Endothelial cell of umbilical vein (primary cell): ENCODE measurements at regions not wholly inside any gene's neighbourhood (a gene's known extent, or its start where the extent isn't known, plus 50 kb on each side); places are given as distances from the start of the nearest gene placed in this dataset.
"Not testable (repeated sequence)": the region's sequence is repeated elsewhere in the genome, so short reads cannot be mapped to it uniquely, and the experiment has no call there.

ENCODE experiments used
- BruUV-seq: library from RNA; stranded (reverse); fragments of 400-500 nt; replicated peaks from 2 replicates; lab custom pipeline; 2021; lab: Mats Ljungman, UMichigan
- CTCF ChIA-PET: fragments of 300-600, 350-600 bp; sonication (Branson Sonifier 250); formaldehyde crosslinking; loops from one replicate; lab custom pipeline; 2021; ENCODE audit warnings: antibody characterized with exemption, inconsistent platforms; lab: Charles Lee
- POLR2A ChIA-PET: fragments of 300-600, 350-600 bp; sonication (Branson Sonifier 250); formaldehyde crosslinking; loops from one replicate; lab custom pipeline; 2021; ENCODE audit warnings: antibody characterized with exemption, inconsistent platforms; lab: Charles Lee
- DNase-seq: peaks from one replicate; pipeline ENCODE4 v3.0.0-alpha.2; 2011; ENCODE audit warnings: low read depth, low spot score
- FAIRE-seq: peaks from 2 replicates; lab custom pipeline; 2011; peaks lifted over from hg19 to GRCh38; lab: Jason Lieb, UNC
- H2AFZ ChIP-seq: 2 replicates; pipeline ENCODE4 v1.6.0; 2012; ENCODE audit warnings: low read depth, low read length, control low read depth, inconsistent platforms
- H3K27ac ChIP-seq: 2 replicates; pipeline ENCODE4 v1.5.1; 2011; ENCODE audit warnings: low read depth, mild to moderate bottlenecking, control low read depth, low read length, moderate library complexity; ENCODE audit not compliant: insufficient read depth
- H3K27me3 ChIP-seq, 2 experiments: 2 replicates each; pipeline versions ENCODE4 v1.6.0 to v1.6.1; 2011; ENCODE audit warnings: low read length in 2 of 2, mixed read lengths in 1 of 2; ENCODE audit not compliant: control insufficient read depth in 2 of 2, insufficient read depth in 2 of 2
- H3K36me3 ChIP-seq, 2 experiments: 2 replicates in 1 of 2; 3 replicates in 1 of 2; pipeline ENCODE4 v1.5.1; 2011; ENCODE audit warnings: low read length in 2 of 2, mild to moderate bottlenecking in 1 of 2, moderate library complexity in 1 of 2; ENCODE audit not compliant: control insufficient read depth in 2 of 2, insufficient read depth in 2 of 2; ENCODE audit errors: extremely low read depth in 1 of 2
- H3K4me1 ChIP-seq: 3 replicates; pipeline ENCODE4 v1.5.1; 2011; ENCODE audit warnings: mild to moderate bottlenecking, low read length; ENCODE audit not compliant: control insufficient read depth, insufficient read depth; ENCODE audit errors: extremely low read depth
- H3K4me2 ChIP-seq: 2 replicates; pipeline ENCODE4 v1.6.1; 2011; ENCODE audit warnings: low read length, control low read depth, mixed read lengths; ENCODE audit not compliant: insufficient read depth
- H3K4me3 ChIP-seq, 3 experiments: fragments of 200-600 bp in 1 of 3; sonication (generic), shearing (Covaris generic) in 1 of 3; replicated peaks in 1 of 3; 2 replicates each; pipeline ENCODE4 v1.5.1; 2011 to 2016; ENCODE audit warnings: control low read depth in 3 of 3, low read length in 3 of 3, mild to moderate bottlenecking in 2 of 3, inconsistent platforms in 1 of 3, low read depth in 1 of 3, moderate library complexity in 1 of 3; ENCODE audit not compliant: insufficient read depth in 1 of 3
- H3K79me2 ChIP-seq: 2 replicates; pipeline ENCODE4 v1.6.0; 2012; ENCODE audit warnings: low read length, inconsistent platforms; ENCODE audit not compliant: control insufficient read depth, insufficient read depth
- H3K9ac ChIP-seq: replicated peaks from 2 replicates; pipeline ENCODE3; 2011; ENCODE audit warnings: low read length, control low read depth; ENCODE audit not compliant: insufficient read depth; ENCODE audit errors: extremely low read depth
- H3K9me1 ChIP-seq: replicated peaks from 3 replicates; pipeline ENCODE4 v1.6.0; 2011; ENCODE audit warnings: mild to moderate bottlenecking, low read length; ENCODE audit not compliant: control insufficient read depth, insufficient read depth; ENCODE audit errors: extremely low read depth
- H3K9me3 ChIP-seq: replicated peaks from 2 replicates; pipeline ENCODE4 v1.5.1; 2012; ENCODE audit warnings: low read length, inconsistent platforms; ENCODE audit not compliant: control insufficient read depth, insufficient read depth
- H4K20me1 ChIP-seq: replicated peaks from 2 replicates; pipeline ENCODE3; 2011; ENCODE audit warnings: mild to moderate bottlenecking, low read length; ENCODE audit not compliant: control insufficient read depth, insufficient read depth; ENCODE audit errors: extremely low read depth
- dilution Hi-C: fragments of 300-500 bp; cut with MboI; formaldehyde crosslinking; loops from one replicate; pipeline ENCODE4 v1.15.0; 2019; ENCODE audit warnings: low sequenced_read_pairs; ENCODE audit not compliant: extremely low pct_ligation_motif_present
- intact Hi-C: fragments of 100-400 bp; cut with micrococcal nuclease; formaldehyde crosslinking; loops from one replicate; pipeline ENCODE4 v1.10.0; 2022

GRCh38 chr1:143854069-143854468 lies 117.7 kb downstream of the FAM72C start:
- dilution Hi-C loops, H3K9me3 ChIP-seq, CTCF ChIA-PET, H3K9ac ChIP-seq, H3K4me3 ChIP-seq, intact Hi-C loops, H3K36me3 ChIP-seq, H3K27ac ChIP-seq, H3K4me1 ChIP-seq, DNase-seq, H2AFZ ChIP-seq, H3K4me2 ChIP-seq, FAIRE-seq, H3K9me1 ChIP-seq, H3K27me3 ChIP-seq, H3K79me2 ChIP-seq, H4K20me1 ChIP-seq, BruUV-seq, POLR2A ChIA-PET: not testable (repeated sequence)

GRCh38 chr1:143850637-143851036 lies 121.1 kb downstream of the FAM72C start:
- H3K9ac ChIP-seq, H3K4me1 ChIP-seq, H3K4me2 ChIP-seq, H2AFZ ChIP-seq, BruUV-seq, H3K9me3 ChIP-seq, intact Hi-C loops, POLR2A ChIA-PET, FAIRE-seq, H3K79me2 ChIP-seq, H3K27ac ChIP-seq, H3K9me1 ChIP-seq, CTCF ChIA-PET, H3K36me3 ChIP-seq, H3K4me3 ChIP-seq, DNase-seq, H4K20me1 ChIP-seq, dilution Hi-C loops, H3K27me3 ChIP-seq: not testable (repeated sequence)

GRCh38 chr1:143848859-143849258 lies 122.9 kb downstream of the FAM72C start:
- H3K4me2 ChIP-seq, H3K4me1 ChIP-seq, FAIRE-seq, H3K79me2 ChIP-seq, H3K27ac ChIP-seq, intact Hi-C loops, H3K4me3 ChIP-seq, DNase-seq, H2AFZ ChIP-seq, dilution Hi-C loops, H3K9me3 ChIP-seq, H3K36me3 ChIP-seq, H3K27me3 ChIP-seq, POLR2A ChIA-PET, H3K9me1 ChIP-seq, CTCF ChIA-PET, H4K20me1 ChIP-seq, BruUV-seq, H3K9ac ChIP-seq: not testable (repeated sequence)

- H3K4me3 ChIP-seq, POLR2A ChIA-PET, FAIRE-seq, H3K4me2 ChIP-seq, BruUV-seq, dilution Hi-C loops, CTCF ChIA-PET, H3K9me1 ChIP-seq, H2AFZ ChIP-seq, H3K27me3 ChIP-seq, H4K20me1 ChIP-seq, H3K9me3 ChIP-seq, H3K27ac ChIP-seq, H3K79me2 ChIP-seq, H3K9ac ChIP-seq, DNase-seq, intact Hi-C loops, H3K36me3 ChIP-seq, H3K4me1 ChIP-seq: not testable (repeated sequence)
These were observed 126.6 kb downstream of the FAM72C start for GRCh38 chr1:143845193-143845592.
